ENCODE measurements at regions not wholly inside any gene's neighbourhood (a gene's known extent, or its start where the extent isn't known, plus 50 kb on each side); places are given as distances from the start of the nearest gene placed in this dataset.

DNA sequence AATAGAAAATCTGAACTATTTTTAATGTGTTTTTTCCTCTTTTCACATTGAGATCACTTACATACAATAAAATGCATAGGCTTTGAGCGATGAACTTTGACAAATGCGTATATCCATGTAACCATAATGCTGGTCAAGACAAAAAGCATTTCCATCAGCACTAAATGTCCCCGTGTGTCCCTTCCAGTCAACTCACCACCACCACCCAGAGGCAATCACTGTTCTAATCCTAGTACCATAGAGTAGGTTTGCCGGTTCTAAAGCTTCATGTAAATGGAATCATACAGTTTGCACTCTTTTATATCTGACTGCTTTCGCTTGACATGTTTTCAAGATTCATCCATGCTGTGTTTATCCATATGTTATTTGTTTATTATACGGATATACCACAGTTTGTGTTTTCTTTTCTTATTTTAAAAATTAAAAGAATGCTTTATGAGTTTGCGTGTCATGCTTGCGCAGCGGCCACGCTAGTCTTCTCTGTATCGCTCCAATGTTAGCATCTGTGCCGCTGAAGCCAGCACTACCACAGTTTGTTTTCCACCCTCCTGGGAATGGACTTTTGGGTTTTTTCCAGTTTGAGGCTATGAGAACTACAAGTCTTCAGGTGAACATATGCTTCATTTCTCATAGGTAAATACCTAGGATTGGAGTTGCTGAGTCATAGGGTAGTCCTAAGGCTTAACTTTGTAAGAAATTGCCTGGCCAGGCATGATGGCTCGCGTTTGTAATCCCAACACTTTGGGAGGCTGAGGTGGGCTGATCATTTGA, 197.5 kb upstream of the CHAC2 start:
- Histone ChIP-seq H3K27me3 (replicated peaks in 1 of 2; ENCODE audit: control insufficient read depth in 2 of 2, insufficient read depth in 2 of 2, low read length in 1 of 2) (no peaks in the 10 kb centered on the region), H3K27ac (ENCODE audit: control insufficient read depth, insufficient read depth) (no peak overlapping the region), H3K9me3 (replicated peaks; ENCODE audit: control insufficient read depth, insufficient read depth, low read length) (no peaks in the 10 kb centered on the region), H3K79me2 (ENCODE audit: control insufficient read depth, insufficient read depth, low read length) (no peaks in the 10 kb centered on the region), H3K9ac (ENCODE audit: control insufficient read depth, insufficient read depth, low read length) (no peak overlapping the region), H4K20me1 (ENCODE audit: control insufficient read depth, insufficient read depth) (no peaks in the 10 kb centered on the region), H3K4me1 (ENCODE audit: control insufficient read depth, insufficient read depth, low read length) (no peaks in the 10 kb centered on the region), H3K4me3 (no peak overlapping the region), H3K36me3 (ENCODE audit: control insufficient read depth in 2 of 2, insufficient read depth in 2 of 2, low read length in 1 of 2) (no peaks in the 10 kb centered on the region), H2AFZ (ENCODE audit: control insufficient read depth, low read depth, low read length) (no peak overlapping the region), H3K4me2 (ENCODE audit: control insufficient read depth, insufficient read depth) (no peak overlapping the region)
- intact Hi-C loops (cut with micrococcal nuclease; ENCODE audit: unreplicated experiment) = no loop called here
- FAIRE-seq = no peak
- no TSS peak for BruUV-seq (replicated peaks)
- ChIA-PET SMC1A (ENCODE audit: uncharacterized antibody, unreplicated experiment) (no interaction called here), CTCF (no interaction called here), RAD21 (ENCODE audit: unreplicated experiment) (interaction anchor here (1.1 kb wide), 1 partner anchor 147 kb away, joined by 3 read pairs; no protein-coding TSS in a partner anchor), POLR2A (no interaction called here)
- ATAC-seq = no peak
- in situ Hi-C loops (cut with MboI) = no loop called here
- 52% methylated on average over 14 of the region's 14 CpGs for WGBS (ENCODE audit: insufficient coverage, insufficient replicate concordance, low lambda C conversion rate, missing lambda C conversion rate)
- no peak for DNase-seq (ENCODE audit: low read depth, low spot score)
- TF ChIP-seq, protein P1, sequence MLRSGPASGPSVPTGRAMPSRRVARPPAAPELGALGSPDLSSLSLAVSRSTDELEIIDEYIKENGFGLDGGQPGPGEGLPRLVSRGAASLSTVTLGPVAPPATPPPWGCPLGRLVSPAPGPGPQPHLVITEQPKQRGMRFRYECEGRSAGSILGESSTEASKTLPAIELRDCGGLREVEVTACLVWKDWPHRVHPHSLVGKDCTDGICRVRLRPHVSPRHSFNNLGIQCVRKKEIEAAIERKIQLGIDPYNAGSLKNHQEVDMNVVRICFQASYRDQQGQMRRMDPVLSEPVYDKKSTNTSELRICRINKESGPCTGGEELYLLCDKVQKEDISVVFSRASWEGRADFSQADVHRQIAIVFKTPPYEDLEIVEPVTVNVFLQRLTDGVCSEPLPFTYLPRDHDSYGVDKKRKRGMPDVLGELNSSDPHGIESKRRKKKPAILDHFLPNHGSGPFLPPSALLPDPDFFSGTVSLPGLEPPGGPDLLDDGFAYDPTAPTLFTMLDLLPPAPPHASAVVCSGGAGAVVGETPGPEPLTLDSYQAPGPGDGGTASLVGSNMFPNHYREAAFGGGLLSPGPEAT (IDR thresholded peaks at IDR 0.05; ENCODE audit: low read depth) = no peak
- TF ChIP-seq ZNF24 (IDR thresholded peaks at IDR 0.05) (no peak), IKZF2 (IDR thresholded peaks at IDR 0.05) (no peak), LARP7 (IDR thresholded peaks at IDR 0.05) (no peak), RCOR1 (conservative IDR thresholded peaks at IDR 0.05; ENCODE audit: low read depth, low read length) (no peak), MTA3 (IDR thresholded peaks at IDR 0.05; ENCODE audit: borderline replicate concordance, low read length) (no peak), SMC3 (IDR thresholded peaks at IDR 0.05; ENCODE audit: borderline replicate concordance, low read length) (no peak)
- TF ChIP-seq, protein P2, sequence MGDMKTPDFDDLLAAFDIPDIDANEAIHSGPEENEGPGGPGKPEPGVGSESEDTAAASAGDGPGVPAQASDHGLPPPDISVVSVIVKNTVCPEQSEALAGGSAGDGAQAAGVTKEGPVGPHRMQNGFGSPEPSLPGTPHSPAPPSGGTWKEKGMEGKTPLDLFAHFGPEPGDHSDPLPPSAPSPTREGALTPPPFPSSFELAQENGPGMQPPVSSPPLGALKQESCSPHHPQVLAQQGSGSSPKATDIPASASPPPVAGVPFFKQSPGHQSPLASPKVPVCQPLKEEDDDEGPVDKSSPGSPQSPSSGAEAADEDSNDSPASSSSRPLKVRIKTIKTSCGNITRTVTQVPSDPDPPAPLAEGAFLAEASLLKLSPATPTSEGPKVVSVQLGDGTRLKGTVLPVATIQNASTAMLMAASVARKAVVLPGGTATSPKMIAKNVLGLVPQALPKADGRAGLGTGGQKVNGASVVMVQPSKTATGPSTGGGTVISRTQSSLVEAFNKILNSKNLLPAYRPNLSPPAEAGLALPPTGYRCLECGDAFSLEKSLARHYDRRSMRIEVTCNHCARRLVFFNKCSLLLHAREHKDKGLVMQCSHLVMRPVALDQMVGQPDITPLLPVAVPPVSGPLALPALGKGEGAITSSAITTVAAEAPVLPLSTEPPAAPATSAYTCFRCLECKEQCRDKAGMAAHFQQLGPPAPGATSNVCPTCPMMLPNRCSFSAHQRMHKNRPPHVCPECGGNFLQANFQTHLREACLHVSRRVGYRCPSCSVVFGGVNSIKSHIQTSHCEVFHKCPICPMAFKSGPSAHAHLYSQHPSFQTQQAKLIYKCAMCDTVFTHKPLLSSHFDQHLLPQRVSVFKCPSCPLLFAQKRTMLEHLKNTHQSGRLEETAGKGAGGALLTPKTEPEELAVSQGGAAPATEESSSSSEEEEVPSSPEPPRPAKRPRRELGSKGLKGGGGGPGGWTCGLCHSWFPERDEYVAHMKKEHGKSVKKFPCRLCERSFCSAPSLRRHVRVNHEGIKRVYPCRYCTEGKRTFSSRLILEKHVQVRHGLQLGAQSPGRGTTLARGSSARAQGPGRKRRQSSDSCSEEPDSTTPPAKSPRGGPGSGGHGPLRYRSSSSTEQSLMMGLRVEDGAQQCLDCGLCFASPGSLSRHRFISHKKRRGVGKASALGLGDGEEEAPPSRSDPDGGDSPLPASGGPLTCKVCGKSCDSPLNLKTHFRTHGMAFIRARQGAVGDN (IDR thresholded peaks at IDR 0.05) = no peak
- TF ChIP-seq, protein P3, sequence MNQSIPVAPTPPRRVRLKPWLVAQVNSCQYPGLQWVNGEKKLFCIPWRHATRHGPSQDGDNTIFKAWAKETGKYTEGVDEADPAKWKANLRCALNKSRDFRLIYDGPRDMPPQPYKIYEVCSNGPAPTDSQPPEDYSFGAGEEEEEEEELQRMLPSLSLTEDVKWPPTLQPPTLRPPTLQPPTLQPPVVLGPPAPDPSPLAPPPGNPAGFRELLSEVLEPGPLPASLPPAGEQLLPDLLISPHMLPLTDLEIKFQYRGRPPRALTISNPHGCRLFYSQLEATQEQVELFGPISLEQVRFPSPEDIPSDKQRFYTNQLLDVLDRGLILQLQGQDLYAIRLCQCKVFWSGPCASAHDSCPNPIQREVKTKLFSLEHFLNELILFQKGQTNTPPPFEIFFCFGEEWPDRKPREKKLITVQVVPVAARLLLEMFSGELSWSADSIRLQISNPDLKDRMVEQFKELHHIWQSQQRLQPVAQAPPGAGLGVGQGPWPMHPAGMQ (IDR thresholded peaks at IDR 0.05; ENCODE audit: borderline replicate concordance) = no peak
